Panc1 (cell line): ENCODE measurements at regions not wholly inside any gene's neighbourhood (a gene's known extent, or its start where the extent isn't known, plus 50 kb on each side); places are given as distances from the start of the nearest gene placed in this dataset.

Experiments
- ATAC-seq: fragments of 200-7000 bp; cut with Tn5 transposase; 2 replicates; pipeline ENCODE4 v1.9.1; 2020; ENCODE audit warnings: mild to moderate bottlenecking, moderate library complexity
- BruUV-seq: library from RNA; stranded (reverse); fragments of 400-500 nt; replicated peaks from 2 replicates; lab custom pipeline; 2021; lab: Mats Ljungman, UMichigan
- CTCF ChIA-PET: fragments of 300-600 bp; sonication (Branson Sonifier 250); formaldehyde crosslinking; loops from one replicate; lab custom pipeline; 2022; ENCODE audit warnings: antibody characterized with exemption; lab: Charles Lee
- POLR2A ChIA-PET: fragments of 300-600 bp; sonication (Branson Sonifier 250); formaldehyde crosslinking; loops from one replicate; lab custom pipeline; 2022; ENCODE audit warnings: antibody characterized with exemption; lab: Charles Lee
- DNase-seq: peaks from one replicate; pipeline ENCODE4 v3.0.0-alpha.2; 2010; ENCODE audit warnings: low read depth, low spot score
- H3K27ac ChIP-seq: 2 replicates; pipeline ENCODE4 v1.5.1; 2011; ENCODE audit warnings: mild to moderate bottlenecking, low read length, inconsistent platforms
- H3K27me3 ChIP-seq: fragments of 200-500 bp; sonication (Bioruptor generic); 2 replicates; pipeline ENCODE4 v1.6.0; 2014; ENCODE audit warnings: low read length, inconsistent platforms; ENCODE audit not compliant: control insufficient read depth, insufficient read depth
- H3K36me3 ChIP-seq: fragments of 200-500 bp; sonication (Bioruptor generic); 2 replicates; pipeline ENCODE4 v1.5.1; 2014; ENCODE audit warnings: inconsistent platforms, mild to moderate bottlenecking, low read length, moderate library complexity; ENCODE audit not compliant: control insufficient read depth, insufficient read depth
- H3K4me1 ChIP-seq: 2 replicates; pipeline ENCODE4 v1.5.1; 2011; ENCODE audit warnings: inconsistent platforms, mild to moderate bottlenecking, low read length, moderate library complexity; ENCODE audit not compliant: control insufficient read depth, insufficient read depth
- H3K4me3 ChIP-seq, 2 experiments: 2 replicates each; pipeline ENCODE4 v1.5.1; 2011 to 2012; ENCODE audit warnings: low read depth in 2 of 2, low read length in 2 of 2, mild to moderate bottlenecking in 2 of 2, inconsistent platforms in 1 of 2, moderate library complexity in 1 of 2
- H3K9me3 ChIP-seq: fragments of 200-500 bp; sonication (Bioruptor generic); 2 replicates; pipeline ENCODE4 v1.5.1; 2014; ENCODE audit warnings: low read depth, mild to moderate bottlenecking, inconsistent platforms, low read length, moderate library complexity; ENCODE audit not compliant: control insufficient read depth, insufficient read depth
- POLR2AphosphoS5 ChIP-seq: IDR thresholded peaks from 2 replicates; pipeline ENCODE4 v1.6.1; 2012; ENCODE audit warnings: mild to moderate bottlenecking, low read depth, low read length, moderate library complexity
- SIN3A ChIP-seq: IDR thresholded peaks from 2 replicates; pipeline ENCODE4 v1.6.1; 2012; ENCODE audit warnings: low read depth, mild to moderate bottlenecking, low read length, moderate library complexity, borderline replicate concordance; ENCODE audit not compliant: insufficient read depth
- TCF7L2 ChIP-seq: IDR thresholded peaks from 2 replicates; pipeline ENCODE4 v1.6.1; 2011; ENCODE audit warnings: mild to moderate bottlenecking, low read depth, low read length, inconsistent platforms
- in situ Hi-C: cut with HindIII; loops from 2 replicates; pipeline ENCODE4 v1.10.0; 2016; ENCODE audit warnings: low sequenced_read_pairs, low pct_unique_long_range_greater_than_20kb
- intact Hi-C: fragments of 100-400 bp; cut with micrococcal nuclease; formaldehyde crosslinking; loops from one replicate; pipeline ENCODE4 v1.10.0; 2022; ENCODE audit not compliant: unreplicated experiment
- TF ChIP-seq, protein P1 (sequence below), 2 experiments: IDR thresholded peaks; 2 replicates each; pipeline ENCODE4 v1.6.1; 2011 to 2012; ENCODE audit warnings: low read depth in 2 of 2, control low read depth in 1 of 2, low read length in 1 of 2, mild to moderate bottlenecking in 1 of 2, moderate library complexity in 1 of 2; ENCODE audit not compliant: insufficient read depth in 1 of 2
- TF ChIP-seq, protein P2 (sequence below): fragments of 450-650 bp; IDR thresholded peaks from 2 replicates; pipeline ENCODE4 v1.5.1; 2017; ENCODE audit warnings: mild to moderate bottlenecking

DNA sequence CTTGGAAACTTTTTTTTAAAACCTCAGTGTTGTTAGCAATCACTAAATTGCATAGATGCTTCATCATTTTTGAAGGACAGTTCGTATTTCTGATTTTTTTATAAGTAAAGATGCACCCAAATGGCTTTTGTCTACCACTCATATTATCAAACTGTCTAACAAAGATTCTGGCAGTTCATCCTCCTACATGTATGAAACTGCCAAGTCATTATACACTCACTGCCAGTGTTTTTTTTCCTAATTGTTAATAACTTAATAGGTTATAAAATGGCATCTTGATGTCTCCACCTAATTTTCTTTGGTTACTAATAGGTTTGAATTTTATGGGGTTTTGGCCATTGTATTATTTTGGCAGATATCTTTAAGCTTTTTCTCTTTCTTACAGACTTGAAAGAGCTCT is 77.0 kb downstream of the HTR5A start:
- peaks cover 8% of the 10 kb centered on the region; the same call in 1 of the 2 replicates for H3K9me3 ChIP-seq
- H3K4me1 ChIP-seq: no peaks in the 10 kb centered on the region
- TF ChIP-seq, protein P1, sequence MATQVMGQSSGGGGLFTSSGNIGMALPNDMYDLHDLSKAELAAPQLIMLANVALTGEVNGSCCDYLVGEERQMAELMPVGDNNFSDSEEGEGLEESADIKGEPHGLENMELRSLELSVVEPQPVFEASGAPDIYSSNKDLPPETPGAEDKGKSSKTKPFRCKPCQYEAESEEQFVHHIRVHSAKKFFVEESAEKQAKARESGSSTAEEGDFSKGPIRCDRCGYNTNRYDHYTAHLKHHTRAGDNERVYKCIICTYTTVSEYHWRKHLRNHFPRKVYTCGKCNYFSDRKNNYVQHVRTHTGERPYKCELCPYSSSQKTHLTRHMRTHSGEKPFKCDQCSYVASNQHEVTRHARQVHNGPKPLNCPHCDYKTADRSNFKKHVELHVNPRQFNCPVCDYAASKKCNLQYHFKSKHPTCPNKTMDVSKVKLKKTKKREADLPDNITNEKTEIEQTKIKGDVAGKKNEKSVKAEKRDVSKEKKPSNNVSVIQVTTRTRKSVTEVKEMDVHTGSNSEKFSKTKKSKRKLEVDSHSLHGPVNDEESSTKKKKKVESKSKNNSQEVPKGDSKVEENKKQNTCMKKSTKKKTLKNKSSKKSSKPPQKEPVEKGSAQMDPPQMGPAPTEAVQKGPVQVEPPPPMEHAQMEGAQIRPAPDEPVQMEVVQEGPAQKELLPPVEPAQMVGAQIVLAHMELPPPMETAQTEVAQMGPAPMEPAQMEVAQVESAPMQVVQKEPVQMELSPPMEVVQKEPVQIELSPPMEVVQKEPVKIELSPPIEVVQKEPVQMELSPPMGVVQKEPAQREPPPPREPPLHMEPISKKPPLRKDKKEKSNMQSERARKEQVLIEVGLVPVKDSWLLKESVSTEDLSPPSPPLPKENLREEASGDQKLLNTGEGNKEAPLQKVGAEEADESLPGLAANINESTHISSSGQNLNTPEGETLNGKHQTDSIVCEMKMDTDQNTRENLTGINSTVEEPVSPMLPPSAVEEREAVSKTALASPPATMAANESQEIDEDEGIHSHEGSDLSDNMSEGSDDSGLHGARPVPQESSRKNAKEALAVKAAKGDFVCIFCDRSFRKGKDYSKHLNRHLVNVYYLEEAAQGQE (IDR thresholded peaks at IDR 0.05; ENCODE audit: insufficient read depth in 1 of 2, low read depth in 2 of 2, low read length in 1 of 2): no peak
- CTCF ChIA-PET: no interaction called here
- intact Hi-C loops: no loop called here
- H3K4me3 ChIP-seq: no peak overlapping the region
- BruUV-seq: no TSS peak
- H3K27me3 ChIP-seq: no peaks in the 10 kb centered on the region
- ATAC-seq: no peak
- no peak overlapping the region for H3K27ac ChIP-seq
- H3K36me3 ChIP-seq: no peaks in the 10 kb centered on the region
- in situ Hi-C loops: no loop called here
- DNase-seq: no peak
- POLR2A ChIA-PET: no interaction called here

DNA sequence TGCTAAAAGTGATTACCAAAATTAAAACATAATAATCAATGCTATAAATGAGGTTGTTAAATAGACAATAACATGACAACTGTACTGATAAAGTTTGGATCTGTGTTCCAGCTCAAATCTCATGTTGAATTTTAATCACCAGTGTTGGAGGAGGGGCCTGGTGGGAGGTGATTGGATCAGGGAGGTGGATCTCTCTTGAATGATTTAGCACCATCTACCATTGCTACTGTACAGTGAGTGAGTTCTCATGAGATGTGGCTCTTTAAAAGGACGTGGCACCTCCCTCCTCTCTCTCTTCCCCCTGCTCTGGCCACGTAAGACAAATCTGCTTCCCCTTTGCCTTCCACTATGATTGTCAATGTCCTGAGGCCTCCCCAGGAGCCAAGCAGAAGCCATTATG is 77.5 kb downstream of the HTR5A start:
- Histone ChIP-seq H3K4me1 (no peaks in the 10 kb centered on the region), H3K9me3 (peaks cover 8% of the 10 kb centered on the region; the same call in 1 of the 2 replicates), H3K36me3 (no peaks in the 10 kb centered on the region), H3K27me3 (no peaks in the 10 kb centered on the region), H3K4me3 (no peak overlapping the region), H3K27ac (no peak overlapping the region)
- no peak for DNase-seq
- TF ChIP-seq TCF7L2 (no peak), SIN3A (no peak), POLR2AphosphoS5 (no peak)
- TF ChIP-seq, protein P2, sequence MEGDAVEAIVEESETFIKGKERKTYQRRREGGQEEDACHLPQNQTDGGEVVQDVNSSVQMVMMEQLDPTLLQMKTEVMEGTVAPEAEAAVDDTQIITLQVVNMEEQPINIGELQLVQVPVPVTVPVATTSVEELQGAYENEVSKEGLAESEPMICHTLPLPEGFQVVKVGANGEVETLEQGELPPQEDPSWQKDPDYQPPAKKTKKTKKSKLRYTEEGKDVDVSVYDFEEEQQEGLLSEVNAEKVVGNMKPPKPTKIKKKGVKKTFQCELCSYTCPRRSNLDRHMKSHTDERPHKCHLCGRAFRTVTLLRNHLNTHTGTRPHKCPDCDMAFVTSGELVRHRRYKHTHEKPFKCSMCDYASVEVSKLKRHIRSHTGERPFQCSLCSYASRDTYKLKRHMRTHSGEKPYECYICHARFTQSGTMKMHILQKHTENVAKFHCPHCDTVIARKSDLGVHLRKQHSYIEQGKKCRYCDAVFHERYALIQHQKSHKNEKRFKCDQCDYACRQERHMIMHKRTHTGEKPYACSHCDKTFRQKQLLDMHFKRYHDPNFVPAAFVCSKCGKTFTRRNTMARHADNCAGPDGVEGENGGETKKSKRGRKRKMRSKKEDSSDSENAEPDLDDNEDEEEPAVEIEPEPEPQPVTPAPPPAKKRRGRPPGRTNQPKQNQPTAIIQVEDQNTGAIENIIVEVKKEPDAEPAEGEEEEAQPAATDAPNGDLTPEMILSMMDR: no peak
- TF ChIP-seq, protein P1 (IDR thresholded peaks at IDR 0.05; ENCODE audit: insufficient read depth in 1 of 2, low read depth in 2 of 2, low read length in 1 of 2): no peak
- in situ Hi-C loops: no loop called here
- ATAC-seq: no peak
- ChIA-PET CTCF (no interaction called here), POLR2A (no interaction called here)
- no TSS peak for BruUV-seq
- intact Hi-C loops: no loop called here
